CD4-positive, alpha-beta T cell treated with Interleukin-10 for 1 hour (primary cell): ENCODE measurements at regions not wholly inside any gene's neighbourhood (a gene's known extent, or its start where the extent isn't known, plus 50 kb on each side); places are given as distances from the start of the nearest gene placed in this dataset.

ENCODE experiments used
- DNase-seq: peaks from one replicate; pipeline ENCODE4 v3.0.0-alpha.2; 2020

- no peak for DNase-seq
Observed at GRCh38 chr10:118838364-118838763, 83.6 kb upstream of the CACUL1 start.

- no peak for DNase-seq
Observed at GRCh38 chr10:118839348-118839747, 84.6 kb upstream of the CACUL1 start.

DNA sequence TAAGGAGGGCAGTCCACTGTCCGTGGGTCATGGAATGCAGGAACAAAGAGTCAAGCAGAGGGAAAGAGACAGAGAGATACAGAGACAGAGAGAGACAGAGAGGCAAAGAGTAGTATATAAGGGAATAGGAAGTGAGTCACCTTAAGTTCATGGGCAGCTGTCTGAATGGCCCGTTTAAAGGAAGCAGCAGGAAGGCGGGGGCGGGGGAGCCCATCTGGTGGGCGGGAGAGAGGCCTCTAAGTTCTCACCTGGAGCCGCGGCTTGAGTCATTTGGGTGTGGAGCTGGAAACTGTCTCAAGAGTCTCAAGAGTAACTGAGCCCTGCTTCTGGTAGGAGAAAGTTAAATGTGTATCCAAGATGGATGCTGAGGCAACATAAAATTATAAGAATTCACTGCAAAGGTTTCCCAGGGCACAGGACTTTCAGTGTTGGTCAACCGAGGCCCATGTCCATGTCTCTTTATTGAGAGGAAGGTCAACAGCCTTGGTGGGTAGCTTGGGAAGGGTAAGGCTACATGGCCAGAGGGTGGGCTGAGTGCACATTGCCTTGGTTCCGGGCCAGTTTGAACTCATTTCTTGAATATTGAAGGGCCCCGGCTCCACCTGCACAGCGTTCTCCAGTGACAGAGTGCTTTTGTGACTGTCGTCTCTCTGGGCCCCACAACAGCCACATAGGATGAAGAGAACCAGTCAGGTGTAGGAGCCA lies 85.5 kb upstream of the CACUL1 start:
- no peak for DNase-seq

DNA sequence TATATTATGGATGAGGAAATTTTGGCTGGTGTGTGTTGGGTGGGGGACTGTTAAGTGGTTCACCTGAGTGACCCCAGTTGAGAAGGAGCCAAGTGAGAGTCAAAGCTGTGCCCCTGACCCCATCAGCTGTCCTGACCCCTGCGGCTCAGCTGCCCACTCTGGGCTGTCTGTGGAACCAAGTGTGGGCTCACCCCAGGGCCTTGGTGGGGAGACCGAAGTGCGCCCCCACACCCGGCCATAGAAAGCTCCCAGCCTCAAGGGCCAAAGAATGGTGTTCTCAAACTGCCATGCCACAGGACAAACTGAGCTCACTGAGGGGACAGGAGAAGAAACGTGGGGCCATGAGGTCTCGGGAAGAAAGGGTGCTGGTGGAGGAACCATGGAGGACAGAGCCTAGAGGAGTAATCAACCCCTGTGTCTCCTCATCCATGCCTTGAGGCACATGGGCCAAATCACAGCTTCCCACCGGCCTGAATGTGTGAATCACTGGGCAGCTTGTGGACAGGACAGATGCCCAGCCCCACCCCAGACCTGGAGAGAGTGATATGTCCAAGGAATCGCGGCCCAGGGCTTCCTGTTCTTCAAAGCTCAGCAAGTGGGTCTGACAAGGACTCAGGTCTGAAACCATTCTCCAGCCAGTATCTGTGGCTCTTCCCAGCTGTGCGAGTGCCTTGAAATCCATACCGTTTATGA lies 86.2 kb upstream of the CACUL1 start:
- DNase-seq = no peak

DNA sequence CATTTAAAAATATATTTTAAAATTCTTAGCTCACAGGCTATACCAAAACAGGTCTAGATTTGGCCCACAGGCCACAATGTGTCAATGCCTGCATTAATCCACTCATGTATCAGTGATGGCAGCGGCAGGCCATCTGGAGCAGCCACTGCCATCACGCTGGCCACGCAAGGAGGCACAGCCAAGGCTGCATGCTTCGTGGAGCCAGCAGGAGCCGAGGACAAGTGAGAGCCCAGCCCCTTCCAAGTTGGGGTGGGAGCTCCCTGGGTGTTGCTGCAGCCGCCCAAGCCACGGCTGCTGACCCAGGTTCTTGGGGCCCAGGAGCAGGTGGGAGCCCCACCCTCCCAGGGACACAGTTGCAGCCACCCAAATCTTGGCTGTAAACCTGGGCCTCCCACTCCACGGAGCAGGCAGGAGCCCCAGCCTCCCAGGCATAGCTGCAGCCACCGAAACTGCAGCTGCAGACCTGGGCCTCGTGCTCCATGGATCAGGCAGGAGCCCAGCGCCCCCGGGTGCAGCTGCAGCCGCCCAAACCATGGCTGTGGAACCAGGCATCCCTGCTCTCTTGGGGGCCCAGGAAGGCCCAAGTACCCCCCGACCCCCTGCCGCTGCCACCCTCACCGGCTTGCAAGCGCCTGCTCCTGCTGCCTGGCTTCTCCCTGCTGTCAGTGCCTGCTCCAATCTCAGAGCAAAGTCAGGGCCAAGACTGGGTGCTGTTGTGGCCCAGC lies 87.3 kb upstream of the CACUL1 start:
- no peak for DNase-seq

DNA sequence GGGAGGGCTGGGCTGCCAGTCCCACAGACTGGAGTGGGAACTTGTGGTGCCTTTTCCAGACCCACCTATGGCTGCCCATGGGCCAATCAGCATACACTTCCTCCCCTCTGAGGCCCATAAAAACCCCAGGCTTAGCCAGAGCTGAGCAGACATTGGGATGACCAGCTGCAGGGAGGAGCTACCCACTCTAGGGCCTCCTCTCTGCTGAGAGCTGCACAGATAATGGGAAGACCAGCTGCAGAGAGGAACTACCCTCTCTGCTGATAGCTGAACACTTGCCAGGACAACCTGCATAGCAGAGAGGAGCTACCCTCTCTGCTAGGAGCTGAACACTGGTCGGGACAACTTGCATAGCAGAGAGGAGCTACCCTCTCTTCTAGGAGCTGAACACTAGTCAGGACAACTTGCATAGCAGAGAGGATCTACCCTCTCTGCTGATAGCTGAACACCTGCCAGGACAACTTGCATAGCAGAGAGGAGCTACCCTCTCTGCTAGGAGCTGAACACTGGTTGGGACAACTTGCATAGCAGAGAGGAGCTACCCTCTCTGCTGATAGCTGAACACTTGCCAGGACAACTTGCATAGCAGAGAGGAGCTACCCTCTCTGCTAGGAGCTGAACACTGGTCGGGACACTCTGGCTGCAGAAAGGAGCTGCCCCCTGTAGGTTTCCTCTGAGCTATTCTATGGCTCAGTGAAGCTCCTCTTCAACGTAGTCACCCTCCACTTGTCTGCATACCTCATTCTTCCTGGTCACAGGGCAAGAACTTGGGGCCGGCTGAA lies 88.3 kb upstream of the CACUL1 start:
- no peak for DNase-seq

DNA sequence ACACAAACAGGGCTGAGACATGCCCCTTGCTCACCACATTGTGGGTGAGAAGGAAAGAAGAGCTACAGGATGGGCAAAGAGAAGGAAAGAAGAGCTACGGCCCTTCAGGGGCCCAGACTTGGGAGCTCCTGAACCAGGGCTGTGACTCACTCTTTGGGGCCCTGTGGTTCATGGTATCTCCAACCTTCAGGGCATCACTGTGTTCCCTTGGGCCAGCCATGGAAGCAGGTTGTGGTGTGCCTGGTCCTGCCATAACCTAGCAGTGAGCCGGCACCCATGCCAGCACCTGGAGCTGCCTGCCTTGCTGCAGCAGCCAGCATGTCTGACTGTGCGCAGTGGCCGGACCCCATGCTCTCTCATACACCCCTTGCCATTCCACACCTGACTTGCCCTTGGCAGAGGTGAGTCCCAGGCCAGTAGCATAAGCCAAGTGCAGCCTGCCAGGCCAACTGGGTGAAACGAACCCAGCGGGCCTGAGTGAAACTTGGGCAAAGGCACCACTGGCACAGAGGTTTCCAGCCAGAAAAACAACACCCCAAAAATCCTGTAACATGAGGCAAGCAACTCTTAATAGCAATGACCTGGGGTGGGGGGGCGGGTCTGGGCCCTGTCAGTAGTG lies 89.0 kb upstream of the CACUL1 start:
- DNase-seq = no peak

DNA sequence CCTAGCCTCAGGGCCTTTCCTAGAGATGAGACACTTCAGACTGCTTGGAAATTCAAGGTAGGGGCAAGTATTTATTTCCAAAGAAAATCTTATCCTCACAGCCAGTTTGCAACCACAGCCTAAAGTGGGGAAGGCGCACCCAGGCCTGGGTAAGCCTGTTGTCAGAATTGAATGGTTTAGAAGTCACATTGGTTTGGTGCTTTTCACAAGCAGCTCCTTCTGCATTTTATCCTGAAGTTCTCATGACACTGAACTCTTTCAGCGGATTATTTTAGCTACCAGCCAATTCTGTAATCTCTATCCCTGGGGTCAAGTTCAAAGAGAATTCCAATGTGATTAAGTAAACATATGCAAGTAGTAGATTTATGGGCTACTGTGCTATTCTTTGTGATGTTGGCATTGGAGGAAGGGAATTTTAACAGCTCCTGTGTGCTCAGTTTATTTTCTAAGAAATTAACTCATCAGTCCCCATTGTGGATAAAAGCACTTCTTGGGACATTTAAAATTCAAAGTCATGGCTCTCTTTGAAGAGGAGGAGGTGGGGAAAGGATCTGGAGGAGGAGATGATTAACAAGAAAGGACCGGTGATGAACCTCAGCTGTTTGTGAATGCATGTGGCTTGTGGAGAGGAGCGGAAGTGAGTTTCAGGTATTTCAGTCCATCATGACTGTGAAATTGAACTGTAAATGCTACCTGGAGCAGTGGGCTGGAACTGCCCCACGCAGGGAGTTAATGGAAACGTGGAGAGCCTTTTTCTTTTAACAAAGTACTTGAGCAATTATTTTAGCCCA lies 90.2 kb upstream of the CACUL1 start:
- no peak for DNase-seq

DNA sequence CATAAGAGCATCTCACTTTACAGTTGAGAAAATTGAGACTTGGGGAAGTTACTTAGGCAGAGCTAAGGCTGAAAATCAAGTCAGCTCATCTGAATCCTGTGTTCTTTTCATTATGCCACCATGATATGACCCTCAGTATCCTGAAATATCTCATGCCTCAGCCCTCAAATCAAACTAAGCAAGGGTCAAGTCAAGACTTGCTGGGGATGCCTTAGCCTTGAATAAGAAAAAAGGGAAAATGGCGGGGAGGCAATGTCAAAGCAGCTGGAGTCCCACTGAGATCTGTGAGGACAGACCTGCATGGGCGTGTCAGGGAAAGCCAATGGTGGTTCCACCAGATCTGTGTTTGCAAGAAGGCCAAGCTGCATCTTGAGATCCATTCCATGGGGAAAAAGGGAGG lies 91.0 kb upstream of the CACUL1 start:
- DNase-seq = no peak

GRCh38 chr10:118850418-118851061 lies 95.8 kb upstream of the CACUL1 start:
- peak; percentile 45 for DNase-seq

GRCh38 chr10:118851062-118852035 lies 96.6 kb upstream of the CACUL1 start:
- DNase-seq = no peak

DNA sequence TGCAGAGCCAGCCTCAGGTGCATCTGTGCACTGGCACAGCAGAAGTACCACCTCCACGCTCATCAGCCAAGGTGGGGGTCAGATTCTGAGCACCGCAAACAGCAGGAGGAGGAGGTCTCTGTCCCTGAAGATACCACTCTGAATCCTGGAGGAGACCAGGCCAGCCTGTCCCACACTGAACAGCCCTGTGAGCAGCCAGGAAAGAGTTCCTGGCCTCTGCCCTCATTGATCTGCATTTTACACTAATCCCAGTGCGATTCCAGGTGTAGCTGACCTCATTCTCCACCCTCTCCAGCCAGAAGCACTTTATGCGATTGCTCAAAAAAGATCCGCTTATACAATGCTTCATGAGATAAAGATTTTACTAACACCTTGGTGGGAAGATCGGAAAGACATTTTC lies 99.1 kb upstream of the CACUL1 start:
- no peak for DNase-seq

GRCh38 chr10:118856106-118856505 lies 101.3 kb upstream of the CACUL1 start:
- DNase-seq = no peak

DNA sequence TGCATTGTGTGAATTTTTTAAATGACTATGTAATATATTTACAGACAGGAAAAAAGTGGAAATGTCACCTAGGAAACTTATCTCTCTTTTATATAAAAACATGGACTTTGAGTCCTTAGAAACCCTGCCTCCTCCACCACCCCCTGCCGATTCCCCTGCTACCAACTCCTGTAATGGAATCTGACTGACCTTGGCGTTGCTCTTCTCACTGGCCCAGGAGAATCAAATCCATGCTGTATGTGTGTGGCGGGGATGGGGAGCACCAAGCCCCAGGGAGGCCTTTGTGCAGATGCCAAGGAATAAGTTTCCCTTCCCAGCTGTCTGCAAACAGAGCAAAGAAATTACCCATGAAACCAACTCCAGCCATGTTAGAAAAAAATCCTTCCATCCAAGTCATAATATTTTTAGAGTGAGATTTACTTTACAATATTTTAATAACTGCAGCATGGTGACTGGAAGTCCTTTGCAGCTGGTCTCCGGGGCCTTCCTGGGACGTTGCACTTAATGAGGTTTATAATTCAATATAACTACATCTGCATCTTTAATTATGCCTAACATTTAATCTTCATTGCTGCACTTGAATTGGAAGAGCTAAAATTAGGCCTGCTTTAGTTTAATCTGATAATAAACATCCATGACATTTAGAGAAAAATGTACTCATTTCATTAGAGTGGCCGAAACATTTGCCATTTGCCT lies 111.4 kb upstream of the CACUL1 start:
- no peak for DNase-seq

- no peak for DNase-seq
Observed at GRCh38 chr10:118867768-118868167, 113.0 kb upstream of the CACUL1 start.

- DNase-seq = no peak
Observed at GRCh38 chr10:118868589-118868988, 113.8 kb upstream of the CACUL1 start.

- no peak for DNase-seq
Observed at GRCh38 chr10:118870467-118871243, 115.9 kb upstream of the CACUL1 start.

GRCh38 chr10:118871244-118871865 lies 116.6 kb upstream of the CACUL1 start:
- no peak for DNase-seq
